ENCODE measurements at regions not wholly inside any gene's neighbourhood (a gene's known extent, or its start where the extent isn't known, plus 50 kb on each side); places are given as distances from the start of the nearest gene placed in this dataset.

- Histone ChIP-seq H3K4me1 (no peaks in the 10 kb centered on the region), H3K27ac (no peak overlapping the region), H3K36me3 (no peaks in the 10 kb centered on the region), H3K27me3 (no peaks in the 10 kb centered on the region), H3K4me3 (no peak overlapping the region), H3K9me3 (no peaks in the 10 kb centered on the region)
- TF ChIP-seq POLR2A (IDR thresholded peaks at IDR 0.05) (no peak), EP300 (IDR thresholded peaks at IDR 0.05) (no peak), CTCF (IDR thresholded peaks at IDR 0.05) (no peak)
- WGBS, 2 donors = 88 to 94% methylated on average over 3 of the region's 3 CpGs
- no peak for DNase-seq (ENCODE audit: low spot score in 2 of 2)
Measured at GRCh38 chr14:42862114-42862513, 1255.4 kb downstream of the LRFN5 start.

DNA sequence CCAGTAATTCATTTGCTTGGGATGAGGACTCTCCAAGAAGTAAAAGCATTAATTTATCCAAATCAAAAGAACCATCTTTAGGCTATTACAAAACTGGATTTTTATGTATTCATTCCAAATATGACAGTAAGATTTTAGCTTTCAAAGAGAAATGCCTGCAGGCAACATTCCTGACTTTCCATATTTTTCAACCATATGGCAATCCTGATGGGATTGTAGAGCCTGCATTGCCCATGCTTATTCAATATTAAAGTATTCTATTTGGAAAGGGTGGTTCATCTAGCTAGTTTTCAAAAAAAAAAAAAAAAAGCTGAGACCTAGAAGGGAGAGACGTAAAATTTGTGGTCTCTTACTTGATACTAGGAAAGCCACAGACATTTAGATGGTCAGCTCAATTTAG lies 1253.7 kb downstream of the LRFN5 start:
- H3K27me3 ChIP-seq = no peaks in the 10 kb centered on the region
- H3K27ac ChIP-seq = no peak overlapping the region
- H3K4me1 ChIP-seq = peaks cover 0 to 1% (median 0%) of the 10 kb centered on the region in 4 donors
- H3K4me3 ChIP-seq = no peak overlapping the region
- no peak for DNase-seq (ENCODE audit: low spot score in 2 of 2)
- no peaks in the 10 kb centered on the region for H3K9me3 ChIP-seq
- TF ChIP-seq EP300 (IDR thresholded peaks at IDR 0.05) (no peak), POLR2A (IDR thresholded peaks at IDR 0.05) (no peak), CTCF (IDR thresholded peaks at IDR 0.05) (no peak)
- no peaks in the 10 kb centered on the region for H3K36me3 ChIP-seq
- WGBS, 2 donors = 84 to 89% methylated on average over 1 of the region's 1 CpG

DNA sequence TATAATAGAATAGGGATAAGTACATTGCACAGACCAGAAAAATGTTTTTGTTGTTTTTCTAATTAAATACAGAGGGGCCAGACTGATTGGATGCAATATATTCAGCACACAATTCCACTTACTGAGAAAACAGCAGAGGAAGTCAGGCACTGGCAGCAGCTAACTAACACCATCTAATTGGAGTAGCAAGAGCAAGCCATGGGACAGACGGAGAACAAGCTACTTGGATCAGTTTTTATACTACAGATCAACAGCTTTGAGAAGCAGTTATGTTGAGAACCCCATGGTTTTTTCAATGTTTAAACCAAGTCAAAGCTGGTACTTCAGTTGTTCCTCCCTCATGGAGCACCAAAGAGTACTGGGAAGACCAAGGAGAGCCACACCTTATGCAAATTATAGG lies 1249.4 kb downstream of the LRFN5 start:
- no peak for TF ChIP-seq POLR2A (IDR thresholded peaks at IDR 0.05)
- no peak for TF ChIP-seq CTCF (IDR thresholded peaks at IDR 0.05)
- no peak for TF ChIP-seq EP300 (IDR thresholded peaks at IDR 0.05)
- H3K4me3 ChIP-seq = no peak overlapping the region
- no peaks in the 10 kb centered on the region for H3K36me3 ChIP-seq
- H3K9me3 ChIP-seq = no peaks in the 10 kb centered on the region
- no peaks in the 10 kb centered on the region for H3K27me3 ChIP-seq
- 44 to 71% methylated on average over 1 of the region's 1 CpG for whole genome bisulfite sequencing, 2 donors
- H3K27ac ChIP-seq = no peak overlapping the region
- DNase-seq (ENCODE audit: low spot score in 2 of 2) = no peak
- H3K4me1 ChIP-seq = peaks cover 0 to 8% (median 0%) of the 10 kb centered on the region in 4 donors

DNA sequence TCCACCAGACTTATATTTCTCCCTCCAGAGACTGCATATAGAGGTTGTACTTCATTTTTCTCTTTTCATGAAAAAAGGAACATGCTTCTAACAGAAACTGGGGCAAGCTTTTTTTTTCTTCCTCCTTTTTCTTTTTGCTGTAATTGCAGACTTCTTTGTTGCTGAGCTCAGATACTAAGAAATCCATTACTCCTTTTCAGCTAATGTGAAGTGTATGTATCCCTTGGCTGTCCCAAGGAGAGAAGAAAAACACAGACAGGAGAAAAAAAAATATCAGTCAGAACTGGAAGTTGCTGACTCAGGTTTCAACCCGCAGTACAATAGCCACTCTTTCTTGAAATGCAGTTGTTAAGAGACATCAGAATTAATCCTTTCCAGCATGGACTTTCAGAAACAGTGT lies 1248.4 kb downstream of the LRFN5 start:
- TF ChIP-seq EP300 (IDR thresholded peaks at IDR 0.05) (no peak), CTCF (IDR thresholded peaks at IDR 0.05) (no peak), POLR2A (IDR thresholded peaks at IDR 0.05) (no peak)
- H3K27ac ChIP-seq = no peak overlapping the region
- WGBS, 2 donors = 9 to 10% methylated on average over 1 of the region's 1 CpG

DNA sequence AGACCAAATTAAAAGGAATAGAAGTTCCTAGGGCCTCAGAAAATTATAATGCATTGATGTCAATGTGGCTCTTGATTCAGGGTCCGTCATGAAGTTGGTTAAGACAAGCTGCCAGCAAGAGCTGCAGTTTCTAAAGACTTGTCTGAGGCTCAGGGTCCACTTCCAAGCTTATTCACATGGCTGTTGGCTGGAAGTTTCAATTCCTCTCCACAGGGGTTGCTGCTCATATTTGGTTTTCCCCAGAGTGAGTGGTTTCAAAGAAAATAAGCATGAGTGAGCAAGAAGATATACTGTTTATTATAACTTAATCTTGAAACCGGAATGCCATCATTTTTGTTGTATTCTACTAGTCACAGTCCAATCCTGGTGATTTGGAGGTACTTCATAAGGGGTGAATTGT lies 1247.4 kb downstream of the LRFN5 start:
- Histone ChIP-seq H3K4me1 (peaks cover 0 to 8% (median 0%) of the 10 kb centered on the region in 4 donors), H3K27me3 (no peaks in the 10 kb centered on the region), H3K27ac (no peak overlapping the region), H3K9me3 (no peaks in the 10 kb centered on the region), H3K36me3 (no peaks in the 10 kb centered on the region), H3K4me3 (no peak overlapping the region)
- DNase-seq (ENCODE audit: low spot score in 2 of 2) = no peak
- TF ChIP-seq EP300 (IDR thresholded peaks at IDR 0.05) = no peak
- TF ChIP-seq CTCF (IDR thresholded peaks at IDR 0.05) = no peak
- TF ChIP-seq POLR2A (IDR thresholded peaks at IDR 0.05) = no peak
- WGBS, 2 donors = 71 to 77% methylated on average over 2 of the region's 2 CpGs

More for the DNA sequence above, 1248.4 kb downstream of the LRFN5 start:
- Histone ChIP-seq H3K4me1 (peaks cover 0 to 8% (median 0%) of the 10 kb centered on the region in 4 donors), H3K27me3 (no peaks in the 10 kb centered on the region), H3K36me3 (no peaks in the 10 kb centered on the region), H3K9me3 (no peaks in the 10 kb centered on the region), H3K4me3 (no peak overlapping the region)
- no peak for DNase-seq (ENCODE audit: low spot score in 2 of 2)
